Esophagus squamous epithelium (tissue), 4 donors: ENCODE measurements at regions not wholly inside any gene's neighbourhood (a gene's known extent, or its start where the extent isn't known, plus 50 kb on each side); places are given as distances from the start of the nearest gene placed in this dataset.

Experiments
- POLR2A ChIP-seq, 4 donors: fragments of 450-650 bp; IDR thresholded peaks; one replicate each; pipeline ENCODE4 v1.6.1; 2017; ENCODE audit warnings: antibody characterized with exemption in 4 of 4, mild to moderate bottlenecking in 4 of 4, moderate library complexity in 3 of 4
- TF ChIP-seq, protein P1 (sequence below), 6 experiments: fragments of 450-650 bp in 4 of 6; fragments of 200-600 bp in 2 of 6; sonication (generic) in 2 of 6; IDR thresholded peaks; one replicate each; pipeline ENCODE4 v1.5.1; 2016 to 2019; ENCODE audit warnings: antibody characterized with exemption in 6 of 6, mild to moderate bottlenecking in 4 of 6, moderate library complexity in 4 of 6

DNA sequence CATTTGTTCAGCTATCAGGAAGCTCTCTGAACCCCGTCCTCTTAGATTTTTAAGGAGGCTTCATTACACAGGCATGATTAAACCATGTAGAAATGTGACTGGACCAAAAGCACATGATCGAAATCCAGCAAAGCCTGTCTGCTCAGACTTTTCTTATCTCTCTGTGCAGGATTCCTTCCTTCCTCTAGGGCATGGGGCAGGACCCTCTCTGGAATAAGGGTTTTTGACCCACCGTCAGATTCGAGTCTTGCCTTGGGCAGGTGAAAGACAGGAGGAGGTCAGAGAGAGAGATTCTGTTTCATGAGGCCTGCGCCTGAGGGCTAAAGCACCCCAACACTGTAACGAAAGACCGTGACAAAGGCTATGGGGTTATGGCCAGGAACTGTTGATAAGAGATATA lies 136.8 kb downstream of the RHOU start:
- TF ChIP-seq, protein P1, sequence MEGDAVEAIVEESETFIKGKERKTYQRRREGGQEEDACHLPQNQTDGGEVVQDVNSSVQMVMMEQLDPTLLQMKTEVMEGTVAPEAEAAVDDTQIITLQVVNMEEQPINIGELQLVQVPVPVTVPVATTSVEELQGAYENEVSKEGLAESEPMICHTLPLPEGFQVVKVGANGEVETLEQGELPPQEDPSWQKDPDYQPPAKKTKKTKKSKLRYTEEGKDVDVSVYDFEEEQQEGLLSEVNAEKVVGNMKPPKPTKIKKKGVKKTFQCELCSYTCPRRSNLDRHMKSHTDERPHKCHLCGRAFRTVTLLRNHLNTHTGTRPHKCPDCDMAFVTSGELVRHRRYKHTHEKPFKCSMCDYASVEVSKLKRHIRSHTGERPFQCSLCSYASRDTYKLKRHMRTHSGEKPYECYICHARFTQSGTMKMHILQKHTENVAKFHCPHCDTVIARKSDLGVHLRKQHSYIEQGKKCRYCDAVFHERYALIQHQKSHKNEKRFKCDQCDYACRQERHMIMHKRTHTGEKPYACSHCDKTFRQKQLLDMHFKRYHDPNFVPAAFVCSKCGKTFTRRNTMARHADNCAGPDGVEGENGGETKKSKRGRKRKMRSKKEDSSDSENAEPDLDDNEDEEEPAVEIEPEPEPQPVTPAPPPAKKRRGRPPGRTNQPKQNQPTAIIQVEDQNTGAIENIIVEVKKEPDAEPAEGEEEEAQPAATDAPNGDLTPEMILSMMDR (IDR thresholded peaks at IDR 0.05), result no peak
- no peak for TF ChIP-seq POLR2A (IDR thresholded peaks at IDR 0.05)
